ENCODE measurements at regions not wholly inside any gene's neighbourhood (a gene's known extent, or its start where the extent isn't known, plus 50 kb on each side); places are given as distances from the start of the nearest gene placed in this dataset.

DNA sequence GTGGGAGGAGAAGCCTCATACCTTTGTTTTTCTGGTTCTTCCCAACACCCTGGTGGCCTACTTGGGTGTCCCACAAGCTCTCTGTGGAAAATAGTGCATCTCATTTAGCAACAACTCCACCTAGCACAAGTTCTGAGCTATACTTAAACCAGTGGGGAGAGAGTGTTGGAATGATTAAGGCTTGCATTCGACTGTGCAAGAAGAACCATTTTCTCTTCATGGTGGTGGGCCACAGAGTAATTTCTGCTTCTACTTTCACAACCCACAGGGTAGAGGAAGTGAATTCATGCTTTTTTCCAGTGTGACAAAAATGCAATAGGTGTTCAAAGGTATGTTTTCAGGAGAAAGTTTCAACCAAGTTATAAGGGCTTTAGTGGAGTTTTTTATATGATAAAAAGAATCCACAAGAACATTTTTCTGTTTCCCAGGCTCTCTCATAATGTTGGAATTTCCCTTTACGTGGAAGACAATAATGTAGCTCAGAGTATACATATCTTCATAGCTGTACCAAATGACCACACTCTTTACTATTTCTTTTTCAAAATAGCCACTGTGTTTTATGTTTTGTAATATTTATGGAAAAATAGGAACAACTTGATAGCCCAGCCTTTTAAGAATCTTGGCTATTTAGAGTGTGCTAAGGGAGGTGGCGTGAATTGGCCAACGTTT is 80.3 kb upstream of the HHIP start:
- H3K27me3 ChIP-seq: no peaks in the 10 kb centered on the region
- intact Hi-C loops (cut with DNase I): no loop called here
- DNase-seq: no peak
- no peaks in the 10 kb centered on the region for H3K36me3 ChIP-seq
- no peaks in the 10 kb centered on the region for H3K4me1 ChIP-seq
- H3K9ac ChIP-seq (ENCODE audit: low read depth in 2 of 2, low read length in 2 of 2): no peak overlapping the region
- H3K9me3 ChIP-seq: no peaks in the 10 kb centered on the region
- no peak overlapping the region for H3K4me3 ChIP-seq
- no peak overlapping the region for H3K27ac ChIP-seq
- TF ChIP-seq, protein P1, sequence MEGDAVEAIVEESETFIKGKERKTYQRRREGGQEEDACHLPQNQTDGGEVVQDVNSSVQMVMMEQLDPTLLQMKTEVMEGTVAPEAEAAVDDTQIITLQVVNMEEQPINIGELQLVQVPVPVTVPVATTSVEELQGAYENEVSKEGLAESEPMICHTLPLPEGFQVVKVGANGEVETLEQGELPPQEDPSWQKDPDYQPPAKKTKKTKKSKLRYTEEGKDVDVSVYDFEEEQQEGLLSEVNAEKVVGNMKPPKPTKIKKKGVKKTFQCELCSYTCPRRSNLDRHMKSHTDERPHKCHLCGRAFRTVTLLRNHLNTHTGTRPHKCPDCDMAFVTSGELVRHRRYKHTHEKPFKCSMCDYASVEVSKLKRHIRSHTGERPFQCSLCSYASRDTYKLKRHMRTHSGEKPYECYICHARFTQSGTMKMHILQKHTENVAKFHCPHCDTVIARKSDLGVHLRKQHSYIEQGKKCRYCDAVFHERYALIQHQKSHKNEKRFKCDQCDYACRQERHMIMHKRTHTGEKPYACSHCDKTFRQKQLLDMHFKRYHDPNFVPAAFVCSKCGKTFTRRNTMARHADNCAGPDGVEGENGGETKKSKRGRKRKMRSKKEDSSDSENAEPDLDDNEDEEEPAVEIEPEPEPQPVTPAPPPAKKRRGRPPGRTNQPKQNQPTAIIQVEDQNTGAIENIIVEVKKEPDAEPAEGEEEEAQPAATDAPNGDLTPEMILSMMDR (IDR thresholded peaks at IDR 0.05): no peak

- Histone ChIP-seq H3K27me3 (no peaks in the 10 kb centered on the region), H3K36me3 (no peaks in the 10 kb centered on the region), H3K9me3 (no peaks in the 10 kb centered on the region), H3K4me1 (no peaks in the 10 kb centered on the region), H3K4me3 (no peak overlapping the region), H3K9ac (ENCODE audit: low read depth in 2 of 2, low read length in 2 of 2) (no peak overlapping the region), H3K27ac (no peak overlapping the region)
- TF ChIP-seq, protein P1 (IDR thresholded peaks at IDR 0.05): no peak
- intact Hi-C loops (cut with DNase I): no loop called here
- no peak for DNase-seq
Measured at GRCh38 chr4:144572660-144573059, 73.3 kb upstream of the HHIP start.

DNA sequence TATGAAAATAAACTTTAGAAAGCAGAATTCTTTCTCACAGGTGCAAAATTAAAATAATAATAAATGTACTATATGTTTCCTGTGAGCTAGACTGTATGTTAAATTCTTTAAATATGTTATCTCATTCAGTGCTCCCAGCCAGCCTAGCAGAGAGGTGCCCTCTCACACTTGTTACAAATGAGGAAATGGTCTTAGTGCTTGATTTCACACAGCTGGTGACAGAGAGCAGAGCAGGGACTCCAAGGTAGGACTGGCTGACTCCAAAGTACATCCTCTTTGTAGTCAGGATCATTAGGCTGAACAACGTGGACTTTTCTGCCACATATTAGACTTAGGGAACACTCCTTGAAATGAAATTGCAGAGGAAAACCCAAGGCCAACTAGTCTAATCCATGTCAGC is 72.0 kb upstream of the HHIP start:
- no peaks in the 10 kb centered on the region for H3K4me1 ChIP-seq
- TF ChIP-seq, protein P1 (IDR thresholded peaks at IDR 0.05): no peak
- no peaks in the 10 kb centered on the region for H3K27me3 ChIP-seq
- intact Hi-C loops (cut with DNase I): no loop called here
- H3K4me3 ChIP-seq: no peak overlapping the region
- no peak overlapping the region for H3K9ac ChIP-seq (ENCODE audit: low read depth in 2 of 2, low read length in 2 of 2)
- no peak overlapping the region for H3K27ac ChIP-seq
- H3K9me3 ChIP-seq: no peaks in the 10 kb centered on the region
- no peaks in the 10 kb centered on the region for H3K36me3 ChIP-seq
- no peak for DNase-seq

DNA sequence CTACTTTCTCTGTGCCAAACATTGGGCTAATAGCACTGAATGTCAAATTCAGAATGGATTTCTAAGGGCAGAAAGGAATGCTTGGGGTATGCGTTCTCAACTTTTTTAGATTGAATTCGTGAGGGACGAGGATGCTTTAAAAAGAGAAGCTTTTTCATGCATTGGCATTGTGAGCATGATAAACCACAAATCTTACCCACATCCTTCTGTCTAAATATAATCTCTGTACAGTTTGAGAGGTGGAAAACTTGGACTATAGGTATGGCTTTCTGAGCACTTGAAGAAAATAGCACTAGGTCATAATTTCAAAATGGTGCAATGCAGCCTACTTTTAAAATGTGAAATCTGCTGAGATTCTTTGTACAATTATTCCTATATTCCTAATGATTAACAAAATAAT is 71.4 kb upstream of the HHIP start:
- Histone ChIP-seq H3K9ac (ENCODE audit: low read depth in 2 of 2, low read length in 2 of 2) (no peak overlapping the region), H3K9me3 (no peaks in the 10 kb centered on the region), H3K4me3 (no peak overlapping the region), H3K36me3 (no peaks in the 10 kb centered on the region), H3K4me1 (no peaks in the 10 kb centered on the region), H3K27ac (no peak overlapping the region), H3K27me3 (no peaks in the 10 kb centered on the region)
- intact Hi-C loops (cut with DNase I): no loop called here
- DNase-seq: no peak
- TF ChIP-seq, protein P1 (IDR thresholded peaks at IDR 0.05): no peak

DNA sequence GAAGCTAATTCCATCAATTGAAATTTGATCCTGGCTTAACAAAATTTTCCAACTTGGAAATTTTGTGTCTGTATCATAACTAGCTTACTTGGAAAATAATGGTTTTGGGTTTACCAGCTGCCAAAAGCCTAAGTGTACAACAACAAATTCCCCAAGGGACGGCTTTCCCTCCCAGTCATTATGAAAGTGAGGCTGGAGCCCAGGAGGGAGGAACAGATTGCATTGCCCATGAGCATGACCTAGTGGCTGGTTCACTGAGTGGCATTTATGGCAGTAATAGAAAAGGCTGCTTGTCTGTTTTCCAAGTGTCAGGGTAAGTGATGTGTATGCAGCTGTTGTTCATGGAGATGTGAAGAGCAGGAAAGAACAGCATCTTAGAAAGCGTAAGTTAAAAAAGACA is 70.8 kb upstream of the HHIP start:
- H3K4me1 ChIP-seq: no peaks in the 10 kb centered on the region
- H3K27ac ChIP-seq: no peak overlapping the region
- no peaks in the 10 kb centered on the region for H3K27me3 ChIP-seq
- TF ChIP-seq, protein P1 (IDR thresholded peaks at IDR 0.05): no peak
- H3K4me3 ChIP-seq: no peak overlapping the region
- intact Hi-C loops (cut with DNase I): no loop called here
- H3K36me3 ChIP-seq: no peaks in the 10 kb centered on the region
- H3K9me3 ChIP-seq: no peaks in the 10 kb centered on the region
- H3K9ac ChIP-seq (ENCODE audit: low read depth in 2 of 2, low read length in 2 of 2): no peak overlapping the region
- no peak for DNase-seq

Measured in colonic mucosa (tissue), 4 donors.